CD8-positive, alpha-beta memory T cell (primary cell): ENCODE measurements at regions not wholly inside any gene's neighbourhood (a gene's known extent, or its start where the extent isn't known, plus 50 kb on each side); places are given as distances from the start of the nearest gene placed in this dataset.

Source experiments
- CTCF ChIA-PET: fragments of 350-600 bp; sonication (Branson Sonifier 250); formaldehyde crosslinking; loops from one replicate; lab custom pipeline; 2021; ENCODE audit warnings: antibody characterized with exemption; lab: Charles Lee
- POLR2A ChIA-PET: fragments of 350-600 bp; sonication (Branson Sonifier 250); formaldehyde crosslinking; loops from one replicate; lab custom pipeline; 2021; ENCODE audit warnings: antibody characterized with exemption; lab: Charles Lee
- DNase-seq, 5 donors: peaks; one replicate each; pipeline versions ENCODE4 v3.0.0 to v3.0.0-alpha.2; 2020 to 2022; ENCODE audit warnings: mixed read lengths in 1 of 5
- H3K27ac ChIP-seq: one replicate; pipeline ENCODE4 v1.7.0; 2013; ENCODE audit warnings: low read depth, mild to moderate bottlenecking, low read length, moderate library complexity
- H3K27me3 ChIP-seq: 2 replicates; pipeline ENCODE4 v1.7.0; 2013; ENCODE audit warnings: low read length, mild to moderate bottlenecking; ENCODE audit not compliant: insufficient read depth, poor library complexity, severe bottlenecking
- H3K36me3 ChIP-seq: 2 replicates; pipeline ENCODE4 v1.7.0; 2013; ENCODE audit warnings: mild to moderate bottlenecking, low read length, moderate library complexity; ENCODE audit not compliant: insufficient read depth
- H3K4me1 ChIP-seq: 2 replicates; pipeline ENCODE4 v1.7.0; 2013; ENCODE audit warnings: mild to moderate bottlenecking, low read length, moderate library complexity; ENCODE audit not compliant: insufficient read depth
- H3K4me3 ChIP-seq: 2 replicates; pipeline ENCODE4 v1.7.0; 2013; ENCODE audit warnings: mild to moderate bottlenecking, low read length
- H3K9me3 ChIP-seq: 2 replicates; pipeline ENCODE4 v1.7.0; 2013; ENCODE audit warnings: mild to moderate bottlenecking, low read length
- H3K27ac Mint-ChIP-seq, 8 donors: one replicate each; pipeline ENCODE4 v1.8.0; 2020 to 2021; ENCODE audit warnings: mixed read lengths in 8 of 8, mild to moderate bottlenecking in 6 of 8, inconsistent platforms in 3 of 8, moderate library complexity in 3 of 8
- H3K27me3 Mint-ChIP-seq, 2 donors: one replicate each; pipeline ENCODE4 v1.8.0; 2020 to 2021; ENCODE audit warnings: mixed read lengths in 2 of 2, mild to moderate bottlenecking in 1 of 2, moderate library complexity in 1 of 2
- H3K36me3 Mint-ChIP-seq, 3 donors: one replicate each; pipeline ENCODE4 v1.8.0; 2020 to 2021; ENCODE audit warnings: mixed read lengths in 3 of 3, inconsistent platforms in 1 of 3, mild to moderate bottlenecking in 1 of 3
- H3K4me1 Mint-ChIP-seq, 3 donors: one replicate each; pipeline ENCODE4 v1.8.0; 2020 to 2021; ENCODE audit warnings: mixed read lengths in 3 of 3, inconsistent platforms in 1 of 3, mild to moderate bottlenecking in 1 of 3
- H3K4me3 Mint-ChIP-seq, 7 donors: one replicate each; pipeline ENCODE4 v1.8.0; 2020 to 2021; ENCODE audit warnings: mixed read lengths in 7 of 7, mild to moderate bottlenecking in 6 of 7, moderate library complexity in 4 of 7, inconsistent platforms in 2 of 7
- H3K9me3 Mint-ChIP-seq, 5 donors: one replicate each; pipeline ENCODE4 v1.8.0; 2020 to 2022; ENCODE audit warnings: mixed read lengths in 5 of 5, mild to moderate bottlenecking in 3 of 5, moderate library complexity in 2 of 5, inconsistent platforms in 1 of 5

- Histone ChIP-seq H3K27ac (no peak overlapping the region), H3K36me3 (no peaks in the 10 kb centered on the region), H3K27me3 (peaks cover 3% of the 10 kb centered on the region), H3K4me1 (no peaks in the 10 kb centered on the region), H3K4me3 (no peak overlapping the region), H3K9me3 (no peaks in the 10 kb centered on the region)
- no peaks in the 10 kb centered on the region for H3K9me3 Mint-ChIP-seq
- H3K36me3 Mint-ChIP-seq: no peaks in the 10 kb centered on the region
- H3K4me3 Mint-ChIP-seq: no peak overlapping the region
- peaks cover 7% of the 10 kb centered on the region in 2 donors for H3K27me3 Mint-ChIP-seq
- DNase-seq: no peak
- peaks cover 0 to 4% (median 2%) of the 10 kb centered on the region in 3 donors for H3K4me1 Mint-ChIP-seq
- CTCF ChIA-PET: interaction anchor here (0.6 kb wide), 1 partner anchor 262 kb away, joined by 3 read pairs; no protein-coding TSS in a partner anchor
- POLR2A ChIA-PET: no interaction called here
- peak overlapping the region in 1 of 8 donors; percentile 44 for H3K27ac Mint-ChIP-seq
Observed at GRCh38 chr14:97071177-97071576, 274.0 kb downstream of the VRK1 start.

GRCh38 chr14:97073622-97074021, 276.4 kb downstream of the VRK1 start:
- no peak overlapping the region for H3K4me3 ChIP-seq
- Mint-ChIP-seq H3K9me3 (no peaks in the 10 kb centered on the region), H3K36me3 (peaks cover 0 to 3% (median 0%) of the 10 kb centered on the region in 3 donors), H3K4me3 (no peak overlapping the region), H3K27ac (no peak overlapping the region), H3K27me3 (peaks cover 8 to 15% of the 10 kb centered on the region in 2 donors), H3K4me1 (peaks cover 16 to 19% (median 17%) of the 10 kb centered on the region in 3 donors)
- H3K27ac ChIP-seq: no peak overlapping the region
- ChIA-PET POLR2A (no interaction called here), CTCF (no interaction called here)
- H3K27me3 ChIP-seq: peaks cover 3% of the 10 kb centered on the region
- no peak for DNase-seq
- H3K9me3 ChIP-seq: no peaks in the 10 kb centered on the region
- no peaks in the 10 kb centered on the region for H3K36me3 ChIP-seq
- H3K4me1 ChIP-seq: peaks cover 10% of the 10 kb centered on the region

DNA sequence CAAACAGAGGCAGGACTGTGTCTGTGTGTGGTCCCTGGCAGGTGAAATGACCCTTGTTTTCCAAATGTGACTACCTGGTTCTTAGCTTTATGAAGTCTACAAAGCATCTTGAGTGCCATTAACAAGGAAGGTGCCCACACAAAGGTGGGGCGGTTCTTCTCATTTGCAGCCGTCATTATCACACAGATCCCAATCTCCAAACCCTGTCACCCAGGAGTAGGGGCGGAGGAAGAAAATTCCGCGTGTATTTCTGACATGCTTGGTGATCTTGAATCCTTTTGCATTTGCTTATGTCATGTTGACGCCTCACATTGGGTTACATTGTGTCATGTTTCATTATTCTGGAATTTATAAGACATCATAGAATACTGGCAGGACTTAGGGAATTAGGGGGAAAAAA, 277.3 kb downstream of the VRK1 start:
- CTCF ChIA-PET: no interaction called here
- no peaks in the 10 kb centered on the region for H3K36me3 ChIP-seq

GRCh38 chr14:97074856-97075255, 277.7 kb downstream of the VRK1 start:
- no peaks in the 10 kb centered on the region for H3K9me3 Mint-ChIP-seq
- Histone ChIP-seq H3K9me3 (no peaks in the 10 kb centered on the region), H3K27ac (no peak overlapping the region), H3K4me3 (no peak overlapping the region), H3K36me3 (no peaks in the 10 kb centered on the region), H3K4me1 (peaks cover 10% of the 10 kb centered on the region), H3K27me3 (peaks cover 3% of the 10 kb centered on the region)
- ChIA-PET POLR2A (no interaction called here), CTCF (interaction anchor here (0.6 kb wide), 1 partner anchor 95 kb away, joined by 4 read pairs; no protein-coding TSS in a partner anchor)
- H3K27me3 Mint-ChIP-seq: peaks cover 9 to 20% of the 10 kb centered on the region in 2 donors
- no peak overlapping the region for H3K4me3 Mint-ChIP-seq
- H3K27ac Mint-ChIP-seq: no peak overlapping the region
- peaks cover 17 to 19% (median 18%) of the 10 kb centered on the region in 3 donors for H3K4me1 Mint-ChIP-seq
- DNase-seq: no peak
- peaks cover 0 to 3% (median 0%) of the 10 kb centered on the region in 3 donors for H3K36me3 Mint-ChIP-seq

More for the DNA sequence above, 277.3 kb downstream of the VRK1 start:
- DNase-seq: no peak
- Mint-ChIP-seq H3K36me3 (peaks cover 0 to 3% (median 0%) of the 10 kb centered on the region in 3 donors), H3K9me3 (no peaks in the 10 kb centered on the region), H3K27me3 (peaks cover 9 to 19% of the 10 kb centered on the region in 2 donors), H3K27ac (no peak overlapping the region), H3K4me3 (peak overlapping the region in 1 of 7 donors; percentile 9), H3K4me1 (peaks cover 17 to 19% (median 18%) of the 10 kb centered on the region in 3 donors)
- H3K9me3 ChIP-seq: no peaks in the 10 kb centered on the region
- peaks cover 10% of the 10 kb centered on the region for H3K4me1 ChIP-seq
- no peak overlapping the region for H3K27ac ChIP-seq
- no peak overlapping the region for H3K4me3 ChIP-seq
- H3K27me3 ChIP-seq: peaks cover 3% of the 10 kb centered on the region
- POLR2A ChIA-PET: no interaction called here

DNA sequence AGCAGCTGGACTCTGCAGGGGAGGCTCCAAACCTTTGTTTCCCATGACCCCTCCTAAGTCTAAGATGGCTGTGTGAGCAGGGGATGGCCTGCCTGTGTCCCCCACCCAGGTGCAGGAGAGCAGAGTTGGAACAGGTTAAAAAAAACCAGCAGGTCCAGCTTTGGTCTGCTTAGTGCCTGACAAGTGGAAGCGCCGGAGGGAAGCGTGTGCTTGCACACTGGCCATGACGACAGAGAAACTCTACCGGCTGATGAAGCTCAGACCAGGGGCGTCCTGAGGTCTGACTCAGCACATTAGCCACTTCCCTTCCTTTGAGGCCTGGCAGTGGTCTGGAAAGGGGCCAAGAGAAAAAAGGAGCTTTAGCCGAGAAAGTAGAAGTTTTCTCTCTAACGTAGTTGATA, 280.1 kb downstream of the VRK1 start:
- Mint-ChIP-seq H3K27ac (peak overlapping the region in 2 of 8 donors; percentile 30 to 58), H3K9me3 (no peaks in the 10 kb centered on the region), H3K27me3 (peaks cover 9 to 24% of the 10 kb centered on the region in 2 donors), H3K36me3 (peaks cover 0 to 3% (median 0%) of the 10 kb centered on the region in 3 donors), H3K4me3 (peak overlapping the region in 6 of 7 donors; percentile 4 to 63 (median 32)), H3K4me1 (peaks cover 17 to 19% (median 18%) of the 10 kb centered on the region in 3 donors)
- Histone ChIP-seq H3K4me1 (peaks cover 10% of the 10 kb centered on the region), H3K4me3 (no peak overlapping the region), H3K36me3 (no peaks in the 10 kb centered on the region), H3K9me3 (no peaks in the 10 kb centered on the region), H3K27ac (no peak overlapping the region), H3K27me3 (peaks cover 3% of the 10 kb centered on the region)
- peak in 2 of 5 donors; percentile 16 to 58 for DNase-seq
- ChIA-PET POLR2A (interaction anchor here (0.5 kb wide), 1 partner anchor 525 kb away, joined by 4 read pairs; no protein-coding TSS in a partner anchor), CTCF (no interaction called here)

DNA sequence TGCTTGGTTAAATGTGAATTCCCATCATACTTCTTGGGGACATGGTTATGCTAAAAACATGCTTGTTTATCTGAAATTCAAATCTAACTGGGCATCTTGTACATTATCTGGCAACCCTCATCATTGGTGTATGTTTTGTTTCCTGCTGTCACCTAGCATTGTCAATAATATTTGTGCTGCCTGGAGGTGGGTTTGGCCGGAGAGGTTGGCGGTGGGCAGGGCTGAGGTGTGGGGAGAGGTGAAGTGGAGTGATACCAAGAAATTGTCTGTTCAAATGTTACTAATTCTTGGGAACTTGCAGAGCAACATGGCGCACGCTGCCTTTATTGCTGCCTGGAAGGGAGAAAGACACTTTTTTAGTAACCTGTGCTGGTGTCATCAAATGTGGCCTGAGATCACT, 280.5 kb downstream of the VRK1 start:
- Histone ChIP-seq H3K27me3 (peaks cover under 1% of the 10 kb centered on the region), H3K36me3 (no peaks in the 10 kb centered on the region), H3K4me3 (no peak overlapping the region), H3K9me3 (no peaks in the 10 kb centered on the region), H3K4me1 (peaks cover 10% of the 10 kb centered on the region), H3K27ac (no peak overlapping the region)
- Mint-ChIP-seq H3K4me1 (peaks cover 17 to 19% (median 18%) of the 10 kb centered on the region in 3 donors), H3K4me3 (peak overlapping the region in 6 of 7 donors; percentile 4 to 63 (median 32)), H3K27me3 (peaks cover 9 to 24% of the 10 kb centered on the region in 2 donors), H3K9me3 (no peaks in the 10 kb centered on the region), H3K36me3 (peaks cover 0 to 3% (median 0%) of the 10 kb centered on the region in 3 donors), H3K27ac (peak overlapping the region in 3 of 8 donors; percentile 2 to 58 (median 43))
- POLR2A ChIA-PET: interaction anchor here (0.5 kb wide), 1 partner anchor 525 kb away, joined by 4 read pairs; no protein-coding TSS in a partner anchor
- CTCF ChIA-PET: no interaction called here
- no peak for DNase-seq

GRCh38 chr14:97080991-97081390, 283.8 kb downstream of the VRK1 start:
- POLR2A ChIA-PET: no interaction called here
- Mint-ChIP-seq H3K27me3 (peaks cover 10 to 34% of the 10 kb centered on the region in 2 donors), H3K36me3 (peaks cover 0 to 12% (median 3%) of the 10 kb centered on the region in 3 donors), H3K4me1 (peaks cover 13 to 19% (median 16%) of the 10 kb centered on the region in 3 donors), H3K27ac (peak overlapping the region in 1 of 8 donors; percentile 58), H3K9me3 (peaks cover 0 to 7% (median 4%) of the 10 kb centered on the region in 5 donors), H3K4me3 (no peak overlapping the region)
- CTCF ChIA-PET: no interaction called here
- Histone ChIP-seq H3K9me3 (no peaks in the 10 kb centered on the region), H3K4me3 (no peak overlapping the region), H3K27ac (no peak overlapping the region), H3K36me3 (no peaks in the 10 kb centered on the region), H3K27me3 (no peaks in the 10 kb centered on the region), H3K4me1 (peaks cover 10% of the 10 kb centered on the region)
- no peak for DNase-seq

DNA sequence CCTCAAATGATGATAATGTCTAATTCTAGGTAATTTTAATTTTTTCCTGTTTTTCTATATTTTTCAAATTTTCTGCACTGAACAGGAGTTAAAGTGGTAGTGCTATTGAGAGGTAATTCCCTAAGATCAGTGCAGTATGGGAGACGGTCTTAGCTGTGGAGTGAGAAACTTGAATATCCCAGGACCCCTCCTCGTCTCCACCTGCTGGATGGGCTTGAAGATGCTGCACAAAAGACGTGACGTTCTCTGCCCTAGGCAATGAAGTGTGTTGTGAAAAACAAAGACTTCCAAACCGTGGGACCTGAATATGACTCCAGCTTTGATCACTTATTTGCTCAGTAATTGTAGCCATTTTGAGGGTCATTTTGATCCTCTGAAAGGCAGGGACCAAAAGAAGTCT, 298.1 kb downstream of the VRK1 start:
- H3K27ac Mint-ChIP-seq: no peak overlapping the region
- peaks cover 0 to 2% (median 0%) of the 10 kb centered on the region in 3 donors for H3K36me3 Mint-ChIP-seq
- Histone ChIP-seq H3K27ac (no peak overlapping the region), H3K27me3 (no peaks in the 10 kb centered on the region), H3K9me3 (no peaks in the 10 kb centered on the region), H3K4me1 (no peaks in the 10 kb centered on the region), H3K36me3 (no peaks in the 10 kb centered on the region), H3K4me3 (no peak overlapping the region)
- CTCF ChIA-PET: no interaction called here
- H3K4me1 Mint-ChIP-seq: no peaks in the 10 kb centered on the region
- H3K27me3 Mint-ChIP-seq: peaks cover 0 to 12% of the 10 kb centered on the region in 2 donors
- H3K9me3 Mint-ChIP-seq: no peaks in the 10 kb centered on the region
- POLR2A ChIA-PET: no interaction called here
- no peak overlapping the region for H3K4me3 Mint-ChIP-seq
- no peak for DNase-seq
